OCI-LY1 (cell line): ENCODE measurements at regions not wholly inside any gene's neighbourhood (a gene's known extent, or its start where the extent isn't known, plus 50 kb on each side); places are given as distances from the start of the nearest gene placed in this dataset.

ENCODE experiments used
- EZH2 ChIP-seq: fragments of 200-600 bp; sonication (generic), shearing (Covaris generic); IDR thresholded peaks from 2 replicates; pipeline ENCODE4 v1.8.0; 2017; ENCODE audit warnings: borderline replicate concordance, mixed run types, mild to moderate bottlenecking, antibody characterized with exemption, low read length, moderate library complexity, mixed read lengths
- TF ChIP-seq, protein P1 (sequence below): fragments of 200-600 bp; sonication (generic), shearing (Covaris generic); IDR thresholded peaks from 2 replicates; pipeline ENCODE4 v1.5.1; 2017; ENCODE audit warnings: mild to moderate bottlenecking, antibody characterized with exemption, low read length, moderate library complexity, mixed read lengths

DNA sequence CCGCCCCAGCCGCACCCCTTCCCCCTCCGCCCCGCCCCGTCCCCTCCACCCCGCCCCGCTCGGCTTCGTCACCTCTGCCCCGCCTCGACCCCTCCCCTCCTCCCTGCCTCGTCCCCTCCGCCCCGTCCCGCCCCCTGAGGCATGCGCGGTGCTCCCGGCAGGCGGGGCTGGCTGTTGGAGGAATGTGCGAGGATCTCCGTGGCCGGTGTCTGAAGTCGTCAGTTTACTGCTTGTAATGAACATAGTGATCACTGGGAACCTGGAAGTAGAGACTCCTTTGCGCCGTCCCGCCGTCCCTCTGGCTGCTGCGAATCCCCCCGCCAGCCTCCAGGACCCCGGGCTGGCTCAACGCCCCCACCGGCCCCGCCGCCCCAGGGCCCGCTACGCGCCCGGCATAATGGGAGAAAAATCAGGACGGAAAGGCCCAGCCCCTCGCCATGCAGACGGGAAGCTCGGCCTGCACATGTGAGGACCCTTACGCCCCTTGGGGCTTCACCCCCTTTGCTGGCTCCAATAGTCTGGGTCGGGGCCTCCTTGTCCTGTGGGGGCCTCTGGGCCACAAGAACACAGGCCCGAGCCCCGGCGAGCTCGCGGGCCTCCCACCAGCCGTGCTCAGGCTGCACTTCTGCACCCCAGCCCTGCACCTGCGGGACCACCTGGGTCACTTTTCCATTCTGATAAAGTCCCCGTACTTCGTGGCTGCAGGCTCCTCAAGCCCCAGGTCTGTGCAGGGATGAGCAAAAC is 743.1 kb downstream of the KCNJ18 start:
- TF ChIP-seq, protein P1, sequence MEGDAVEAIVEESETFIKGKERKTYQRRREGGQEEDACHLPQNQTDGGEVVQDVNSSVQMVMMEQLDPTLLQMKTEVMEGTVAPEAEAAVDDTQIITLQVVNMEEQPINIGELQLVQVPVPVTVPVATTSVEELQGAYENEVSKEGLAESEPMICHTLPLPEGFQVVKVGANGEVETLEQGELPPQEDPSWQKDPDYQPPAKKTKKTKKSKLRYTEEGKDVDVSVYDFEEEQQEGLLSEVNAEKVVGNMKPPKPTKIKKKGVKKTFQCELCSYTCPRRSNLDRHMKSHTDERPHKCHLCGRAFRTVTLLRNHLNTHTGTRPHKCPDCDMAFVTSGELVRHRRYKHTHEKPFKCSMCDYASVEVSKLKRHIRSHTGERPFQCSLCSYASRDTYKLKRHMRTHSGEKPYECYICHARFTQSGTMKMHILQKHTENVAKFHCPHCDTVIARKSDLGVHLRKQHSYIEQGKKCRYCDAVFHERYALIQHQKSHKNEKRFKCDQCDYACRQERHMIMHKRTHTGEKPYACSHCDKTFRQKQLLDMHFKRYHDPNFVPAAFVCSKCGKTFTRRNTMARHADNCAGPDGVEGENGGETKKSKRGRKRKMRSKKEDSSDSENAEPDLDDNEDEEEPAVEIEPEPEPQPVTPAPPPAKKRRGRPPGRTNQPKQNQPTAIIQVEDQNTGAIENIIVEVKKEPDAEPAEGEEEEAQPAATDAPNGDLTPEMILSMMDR, result no peak
- no peak for TF ChIP-seq EZH2
